Natural killer cell (primary cell): ENCODE measurements at regions not wholly inside any gene's neighbourhood (a gene's known extent, or its start where the extent isn't known, plus 50 kb on each side); places are given as distances from the start of the nearest gene placed in this dataset.

Experiments
- ATAC-seq, 3 donors: fragments of 150-1000 bp in 2 of 3; fragments of 200-7000 bp in 1 of 3; cut with Tn5 transposase; 1 replicate in 1 of 3; 2 replicates in 2 of 3; pipeline ENCODE4 v1.10.0; 2021; ENCODE audit warnings: mild to moderate bottlenecking in 2 of 3, moderate library complexity in 2 of 3
- DNase-seq, 2 donors: peaks; one replicate each; pipeline versions ENCODE4 v3.0.0 to v3.0.0-alpha.2; 2013 to 2021; ENCODE audit warnings: mixed read lengths in 1 of 2
- H3K27ac ChIP-seq: one replicate; pipeline ENCODE4 v1.5.1; 2013; ENCODE audit warnings: mild to moderate bottlenecking, low read length
- H3K27me3 ChIP-seq: one replicate; pipeline ENCODE4 v1.6.1; 2013; ENCODE audit warnings: low read length; ENCODE audit not compliant: control insufficient read depth, insufficient read depth
- H3K36me3 ChIP-seq: one replicate; pipeline ENCODE4 v1.6.1; 2013; ENCODE audit warnings: low read length; ENCODE audit not compliant: control insufficient read depth, insufficient read depth
- H3K4me1 ChIP-seq: one replicate; pipeline ENCODE4 v1.6.1; 2013; ENCODE audit warnings: low read length; ENCODE audit not compliant: control insufficient read depth, insufficient read depth
- H3K4me3 ChIP-seq: one replicate; pipeline ENCODE4 v1.5.1; 2013; ENCODE audit warnings: low read length
- H3K9me3 ChIP-seq: one replicate; pipeline ENCODE4 v1.6.1; 2013; ENCODE audit warnings: low read length; ENCODE audit not compliant: control insufficient read depth, insufficient read depth
- H3K27ac Mint-ChIP-seq, 2 donors: one replicate each; pipeline ENCODE4 v1.8.0; 2022; ENCODE audit warnings: mild to moderate bottlenecking in 2 of 2, mixed read lengths in 2 of 2, moderate library complexity in 1 of 2
- H3K27me3 Mint-ChIP-seq, 2 donors: one replicate each; pipeline ENCODE4 v1.8.0; 2022; ENCODE audit warnings: low read depth in 2 of 2, mixed read lengths in 2 of 2
- H3K36me3 Mint-ChIP-seq: one replicate; pipeline ENCODE4 v1.8.0; 2022; ENCODE audit warnings: mixed read lengths
- H3K4me1 Mint-ChIP-seq, 2 donors: one replicate each; pipeline ENCODE4 v1.8.0; 2022; ENCODE audit warnings: mixed read lengths in 2 of 2
- H3K4me3 Mint-ChIP-seq: one replicate; pipeline ENCODE4 v1.8.0; 2022; ENCODE audit warnings: mild to moderate bottlenecking, moderate library complexity, mixed read lengths
- H3K9me3 Mint-ChIP-seq, 2 donors: one replicate each; pipeline ENCODE4 v1.8.0; 2022; ENCODE audit warnings: mixed read lengths in 2 of 2
- WGBS: methylation state at CpG from one replicate; pipeline ENCODE4 v1.1.7; 2013; ENCODE audit warnings: missing lambda C conversion rate; ENCODE audit not compliant: insufficient coverage; 5-methylcytosine and 5-hydroxymethylcytosine counted together
- intact Hi-C: fragments of 100-400 bp; cut with micrococcal nuclease; formaldehyde crosslinking; loops from one replicate; pipeline ENCODE4 v1.14.2; 2022
- TF ChIP-seq, protein P1 (sequence below): fragments of 200-600 bp; IDR thresholded peaks from one replicate; pipeline ENCODE4 v1.8.0; 2022; ENCODE audit warnings: antibody characterized with exemption

DNA sequence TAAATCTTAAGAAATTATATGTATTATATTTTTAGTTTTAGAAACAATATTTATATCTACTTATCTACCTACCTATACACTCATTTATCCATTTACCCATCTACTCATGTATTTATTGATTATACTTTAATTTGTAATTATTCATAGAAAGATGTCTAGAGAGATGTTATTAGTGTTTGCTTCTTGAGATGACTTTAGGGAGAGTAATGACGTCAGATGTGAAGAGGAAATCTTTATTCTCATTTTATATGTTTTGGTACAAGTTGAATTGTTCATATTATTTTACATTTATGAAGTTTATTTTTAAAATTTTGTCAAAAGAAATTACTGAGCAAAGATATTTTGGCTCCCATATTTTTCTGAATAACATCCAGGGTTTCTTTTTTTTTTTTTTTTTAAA lies 271.3 kb upstream of the SLC8A1 start:
- no CpG with 5 or more reads among the region's 1 CpG for WGBS
- H3K36me3 ChIP-seq, result no peaks in the 10 kb centered on the region
- intact Hi-C loops, result no loop called here
- no peak overlapping the region for H3K4me3 Mint-ChIP-seq
- no peak overlapping the region for H3K4me3 ChIP-seq
- H3K9me3 ChIP-seq, result no peaks in the 10 kb centered on the region
- no peaks in the 10 kb centered on the region for H3K4me1 ChIP-seq
- DNase-seq, result no peak
- H3K9me3 Mint-ChIP-seq, result peaks cover 4 to 9% of the 10 kb centered on the region in 2 donors
- TF ChIP-seq, protein P1, sequence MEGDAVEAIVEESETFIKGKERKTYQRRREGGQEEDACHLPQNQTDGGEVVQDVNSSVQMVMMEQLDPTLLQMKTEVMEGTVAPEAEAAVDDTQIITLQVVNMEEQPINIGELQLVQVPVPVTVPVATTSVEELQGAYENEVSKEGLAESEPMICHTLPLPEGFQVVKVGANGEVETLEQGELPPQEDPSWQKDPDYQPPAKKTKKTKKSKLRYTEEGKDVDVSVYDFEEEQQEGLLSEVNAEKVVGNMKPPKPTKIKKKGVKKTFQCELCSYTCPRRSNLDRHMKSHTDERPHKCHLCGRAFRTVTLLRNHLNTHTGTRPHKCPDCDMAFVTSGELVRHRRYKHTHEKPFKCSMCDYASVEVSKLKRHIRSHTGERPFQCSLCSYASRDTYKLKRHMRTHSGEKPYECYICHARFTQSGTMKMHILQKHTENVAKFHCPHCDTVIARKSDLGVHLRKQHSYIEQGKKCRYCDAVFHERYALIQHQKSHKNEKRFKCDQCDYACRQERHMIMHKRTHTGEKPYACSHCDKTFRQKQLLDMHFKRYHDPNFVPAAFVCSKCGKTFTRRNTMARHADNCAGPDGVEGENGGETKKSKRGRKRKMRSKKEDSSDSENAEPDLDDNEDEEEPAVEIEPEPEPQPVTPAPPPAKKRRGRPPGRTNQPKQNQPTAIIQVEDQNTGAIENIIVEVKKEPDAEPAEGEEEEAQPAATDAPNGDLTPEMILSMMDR, result no peak
- no peak overlapping the region for H3K27ac ChIP-seq
- H3K4me1 Mint-ChIP-seq, result no peaks in the 10 kb centered on the region
- ATAC-seq, result no peak
- no peaks in the 10 kb centered on the region for H3K27me3 ChIP-seq
- no peaks in the 10 kb centered on the region for H3K36me3 Mint-ChIP-seq
- no peaks in the 10 kb centered on the region for H3K27me3 Mint-ChIP-seq
- H3K27ac Mint-ChIP-seq, result no peak overlapping the region

DNA sequence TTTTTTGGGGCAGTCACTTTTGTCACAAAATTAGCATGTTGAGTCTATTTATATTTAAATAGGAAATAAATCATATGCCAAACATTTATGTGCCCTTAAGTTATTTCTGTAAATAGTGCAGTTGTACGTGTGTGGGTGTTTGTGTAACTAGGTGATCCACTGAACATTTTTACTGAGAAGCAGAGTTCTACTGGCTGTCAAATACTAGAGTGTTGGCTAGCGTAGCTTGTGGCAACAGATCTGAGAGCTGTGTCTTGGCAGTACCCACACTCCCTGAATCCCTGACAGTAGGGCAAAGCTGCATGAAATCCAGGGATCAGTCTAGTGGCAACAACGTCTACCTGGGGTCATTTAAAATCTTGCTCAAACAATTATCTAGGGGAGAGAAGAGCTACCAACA lies 273.1 kb upstream of the SLC8A1 start:
- Histone ChIP-seq H3K4me1 (no peaks in the 10 kb centered on the region), H3K27ac (no peak overlapping the region), H3K9me3 (no peaks in the 10 kb centered on the region), H3K36me3 (no peaks in the 10 kb centered on the region), H3K27me3 (no peaks in the 10 kb centered on the region), H3K4me3 (no peak overlapping the region)
- H3K27me3 Mint-ChIP-seq, result no peaks in the 10 kb centered on the region
- no peaks in the 10 kb centered on the region for H3K4me1 Mint-ChIP-seq
- intact Hi-C loops, result no loop called here
- H3K36me3 Mint-ChIP-seq, result no peaks in the 10 kb centered on the region
- DNase-seq, result no peak
- TF ChIP-seq, protein P1, result no peak
- H3K27ac Mint-ChIP-seq, result no peak overlapping the region
- no peak for ATAC-seq
- H3K9me3 Mint-ChIP-seq, result peaks cover 4 to 9% of the 10 kb centered on the region in 2 donors
- H3K4me3 Mint-ChIP-seq, result no peak overlapping the region
- 84% methylated on average over 3 of the region's 3 CpGs for WGBS

DNA sequence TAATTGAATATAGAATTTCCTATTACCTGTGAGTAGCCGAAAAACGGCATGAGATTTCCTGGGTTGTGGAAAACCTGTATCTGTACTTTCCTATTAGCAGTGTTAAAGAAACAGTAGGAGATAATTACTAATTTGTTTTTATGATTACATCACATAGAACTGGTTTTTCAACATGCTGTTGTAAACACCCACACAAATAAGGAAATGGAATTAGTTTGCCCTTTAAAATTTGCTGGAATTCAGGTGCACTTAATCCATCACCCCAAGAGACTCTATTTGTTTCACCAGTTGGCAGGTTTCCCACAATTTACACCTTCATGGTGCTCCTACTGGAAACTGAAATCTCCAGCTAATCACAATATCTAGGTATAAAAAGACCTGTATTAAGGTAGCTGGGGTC lies 274.1 kb upstream of the SLC8A1 start:
- Histone ChIP-seq H3K9me3 (no peaks in the 10 kb centered on the region), H3K27ac (no peak overlapping the region), H3K4me3 (no peak overlapping the region), H3K27me3 (no peaks in the 10 kb centered on the region), H3K4me1 (no peaks in the 10 kb centered on the region), H3K36me3 (no peaks in the 10 kb centered on the region)
- intact Hi-C loops, result no loop called here
- H3K9me3 Mint-ChIP-seq, result peaks cover 4 to 9% of the 10 kb centered on the region in 2 donors
- TF ChIP-seq, protein P1, result no peak
- no peak overlapping the region for H3K4me3 Mint-ChIP-seq
- no peaks in the 10 kb centered on the region for H3K27me3 Mint-ChIP-seq
- ATAC-seq, result no peak
- H3K4me1 Mint-ChIP-seq, result no peaks in the 10 kb centered on the region
- no CpG with 5 or more reads among the region's 2 CpGs for WGBS
- DNase-seq, result no peak
- H3K27ac Mint-ChIP-seq, result no peak overlapping the region
- no peaks in the 10 kb centered on the region for H3K36me3 Mint-ChIP-seq

DNA sequence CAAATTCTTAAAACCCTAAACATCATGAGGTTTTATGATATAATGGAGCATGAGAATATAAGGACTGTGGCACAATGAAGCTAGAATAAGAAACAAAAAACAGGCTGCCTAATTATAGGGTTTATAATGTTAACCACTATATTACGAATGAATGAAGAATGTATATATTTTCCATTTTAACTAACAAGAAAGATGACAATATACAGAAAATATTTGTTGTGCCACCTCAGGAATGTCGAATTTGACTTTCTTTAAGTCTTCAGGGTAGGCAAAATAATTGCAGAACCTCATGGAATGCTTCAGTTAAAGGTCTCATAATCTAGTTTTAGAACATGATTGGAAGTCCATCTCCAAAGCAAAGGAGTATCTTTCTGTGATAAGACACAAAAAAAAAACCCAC lies 282.9 kb upstream of the SLC8A1 start:
- Mint-ChIP-seq H3K36me3 (no peaks in the 10 kb centered on the region), H3K27me3 (no peaks in the 10 kb centered on the region), H3K9me3 (peaks cover 3% of the 10 kb centered on the region in 2 donors), H3K4me3 (no peak overlapping the region), H3K4me1 (no peaks in the 10 kb centered on the region), H3K27ac (no peak overlapping the region)
- DNase-seq (no peak), ATAC-seq (no peak)
- Histone ChIP-seq H3K36me3 (no peaks in the 10 kb centered on the region), H3K9me3 (no peaks in the 10 kb centered on the region), H3K4me3 (no peak overlapping the region), H3K27ac (no peak overlapping the region), H3K4me1 (no peaks in the 10 kb centered on the region), H3K27me3 (no peaks in the 10 kb centered on the region)
- 67% methylated on average over 1 of the region's 2 CpGs for WGBS
- intact Hi-C loops, result no loop called here
- TF ChIP-seq, protein P1, result no peak
